Activated CD4-positive, alpha-beta memory T cell treated with anti-CD3 and anti-CD28 coated beads for 36 hours (primary cell): ENCODE measurements at regions not wholly inside any gene's neighbourhood (a gene's known extent, or its start where the extent isn't known, plus 50 kb on each side); places are given as distances from the start of the nearest gene placed in this dataset.

Experiments used
- CTCF ChIA-PET: fragments of 350-600 bp; sonication (Branson Sonifier 250); formaldehyde crosslinking; loops from one replicate; lab custom pipeline; 2021; ENCODE audit warnings: antibody characterized with exemption, inconsistent platforms; lab: Charles Lee
- POLR2A ChIA-PET: fragments of 350-600 bp; sonication (Branson Sonifier 250); formaldehyde crosslinking; loops from one replicate; lab custom pipeline; 2021; ENCODE audit warnings: antibody characterized with exemption; lab: Charles Lee
- DNase-seq: peaks from one replicate; pipeline ENCODE4 v3.0.0-alpha.2; 2020
- H3K27ac Mint-ChIP-seq: one replicate; pipeline ENCODE4 v1.8.0; 2021; ENCODE audit warnings: mixed read lengths
- H3K27me3 Mint-ChIP-seq: one replicate; pipeline ENCODE4 v1.8.0; 2021; ENCODE audit warnings: mixed read lengths
- H3K36me3 Mint-ChIP-seq: one replicate; pipeline ENCODE4 v1.8.0; 2021; ENCODE audit warnings: mixed read lengths
- H3K4me1 Mint-ChIP-seq: one replicate; pipeline ENCODE4 v1.8.0; 2021; ENCODE audit warnings: low read depth, mixed read lengths
- H3K4me3 Mint-ChIP-seq: one replicate; pipeline ENCODE4 v1.8.0; 2021; ENCODE audit warnings: mild to moderate bottlenecking, mixed read lengths
- H3K9me3 Mint-ChIP-seq: one replicate; pipeline ENCODE4 v1.8.0; 2021; ENCODE audit warnings: mixed read lengths
- intact Hi-C: fragments of 100-400 bp; cut with micrococcal nuclease; formaldehyde crosslinking; loops from one replicate; pipeline ENCODE4 v1.15.1; 2023

DNA sequence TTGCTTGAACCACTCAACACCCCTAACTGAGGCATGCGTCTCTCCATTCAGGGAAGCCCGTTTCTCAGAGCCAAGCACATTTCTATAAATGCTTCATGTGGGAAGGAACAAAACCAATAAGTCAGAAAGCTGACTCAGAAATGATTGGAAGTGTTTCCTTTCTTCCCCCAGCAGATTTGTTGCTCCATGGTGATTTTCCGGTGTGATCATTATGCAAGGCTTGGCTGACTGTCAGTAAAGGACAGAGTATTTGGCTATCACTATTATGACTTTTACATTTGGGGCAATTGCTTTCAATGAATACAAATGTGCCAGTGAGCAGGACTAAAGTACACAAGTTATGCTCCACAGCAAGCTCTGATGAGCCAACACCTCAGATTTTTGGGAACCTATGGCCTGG lies 53.3 kb upstream of the ZC3H11B start:
- Mint-ChIP-seq H3K9me3 (no peaks in the 10 kb centered on the region), H3K4me1 (no peaks in the 10 kb centered on the region), H3K27ac (no peak overlapping the region), H3K4me3 (no peak overlapping the region), H3K27me3 (peaks cover 8% of the 10 kb centered on the region), H3K36me3 (no peaks in the 10 kb centered on the region)
- ChIA-PET POLR2A (no interaction called here), CTCF (no interaction called here)
- intact Hi-C loops = no loop called here
- DNase-seq = no peak

DNA sequence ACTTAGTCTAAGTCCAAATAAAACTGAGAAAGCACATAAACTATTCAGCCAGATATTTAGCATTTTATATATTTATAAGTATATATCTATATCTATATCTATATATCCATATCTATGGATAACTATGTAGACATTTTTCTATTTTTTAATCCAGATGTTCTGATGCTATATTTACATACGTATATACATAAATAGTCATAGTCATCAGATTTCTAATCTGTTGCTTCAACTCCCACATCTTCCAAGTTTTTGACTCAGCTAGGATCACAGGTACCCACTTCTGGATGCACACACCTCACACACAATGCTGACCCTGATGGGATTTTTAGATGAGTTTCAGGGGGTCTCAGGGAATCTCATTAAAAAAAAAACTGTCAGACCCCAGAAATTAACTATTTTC lies 52.2 kb upstream of the ZC3H11B start:
- Mint-ChIP-seq H3K4me1 (peaks cover 3% of the 10 kb centered on the region), H3K27ac (no peak overlapping the region), H3K9me3 (no peaks in the 10 kb centered on the region), H3K36me3 (no peaks in the 10 kb centered on the region), H3K4me3 (no peak overlapping the region), H3K27me3 (peaks cover 10% of the 10 kb centered on the region)
- CTCF ChIA-PET = no interaction called here
- POLR2A ChIA-PET = no interaction called here
- DNase-seq = no peak
- intact Hi-C loops = no loop called here

DNA sequence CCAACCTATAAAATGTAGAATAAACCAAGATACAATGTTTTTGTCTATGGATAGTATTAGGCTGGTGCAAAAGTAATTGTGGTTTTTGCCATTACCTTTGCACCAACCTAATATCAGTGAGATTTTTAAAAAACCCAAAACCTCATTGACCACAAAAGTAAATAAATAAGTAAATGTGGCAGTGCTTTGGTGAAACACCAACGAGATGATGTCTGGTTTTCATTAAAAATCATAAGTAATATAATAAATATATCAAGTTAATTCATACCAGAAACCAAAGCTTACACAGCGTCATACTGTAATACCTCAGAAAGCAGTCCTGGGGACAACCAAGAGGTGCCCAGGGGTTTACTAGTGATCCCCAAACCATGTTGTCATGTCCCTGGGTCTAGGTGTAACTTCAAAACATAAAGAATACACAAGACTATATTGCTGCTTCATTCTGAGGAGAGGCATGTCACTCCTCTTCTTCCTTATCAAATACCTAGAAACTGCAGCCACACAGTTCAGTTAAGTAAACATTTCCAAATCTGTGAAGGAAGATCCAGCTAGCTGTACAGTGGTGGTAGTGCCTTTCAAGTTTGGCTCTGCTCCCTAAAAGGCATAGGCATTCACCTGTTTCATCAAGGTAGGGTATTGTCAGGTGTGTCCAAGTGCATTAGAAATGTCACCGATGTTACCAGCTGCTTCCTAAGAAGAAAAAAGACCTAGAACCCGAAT lies 51.6 kb upstream of the ZC3H11B start:
- H3K27me3 Mint-ChIP-seq = peaks cover 12% of the 10 kb centered on the region
- no peaks in the 10 kb centered on the region for H3K36me3 Mint-ChIP-seq
- no peaks in the 10 kb centered on the region for H3K9me3 Mint-ChIP-seq
- CTCF ChIA-PET = no interaction called here
- no peak overlapping the region for H3K27ac Mint-ChIP-seq
- H3K4me1 Mint-ChIP-seq = peaks cover 3% of the 10 kb centered on the region
- intact Hi-C loops = loop anchor here (5.0 kb wide), 2 partner anchors 462 to 1332 kb away; no protein-coding TSS in a partner anchor
- no peak overlapping the region for H3K4me3 Mint-ChIP-seq
- POLR2A ChIA-PET = no interaction called here
- no peak for DNase-seq
